GM20431 (cell line): ENCODE measurements at regions not wholly inside any gene's neighbourhood (a gene's known extent, or its start where the extent isn't known, plus 50 kb on each side); places are given as distances from the start of the nearest gene placed in this dataset.
"Not testable (repeated sequence)": the region's sequence is repeated elsewhere in the genome, so short reads cannot be mapped to it uniquely, and the experiment has no call there.

Experiments
- in situ Hi-C: fragments of 300-500 bp; cut with MseI, MboI; formaldehyde crosslinking; loops from one replicate; pipeline ENCODE4 v1.15.0; 2020; ENCODE audit warnings: low sequenced_read_pairs; ENCODE audit not compliant: unreplicated experiment

DNA sequence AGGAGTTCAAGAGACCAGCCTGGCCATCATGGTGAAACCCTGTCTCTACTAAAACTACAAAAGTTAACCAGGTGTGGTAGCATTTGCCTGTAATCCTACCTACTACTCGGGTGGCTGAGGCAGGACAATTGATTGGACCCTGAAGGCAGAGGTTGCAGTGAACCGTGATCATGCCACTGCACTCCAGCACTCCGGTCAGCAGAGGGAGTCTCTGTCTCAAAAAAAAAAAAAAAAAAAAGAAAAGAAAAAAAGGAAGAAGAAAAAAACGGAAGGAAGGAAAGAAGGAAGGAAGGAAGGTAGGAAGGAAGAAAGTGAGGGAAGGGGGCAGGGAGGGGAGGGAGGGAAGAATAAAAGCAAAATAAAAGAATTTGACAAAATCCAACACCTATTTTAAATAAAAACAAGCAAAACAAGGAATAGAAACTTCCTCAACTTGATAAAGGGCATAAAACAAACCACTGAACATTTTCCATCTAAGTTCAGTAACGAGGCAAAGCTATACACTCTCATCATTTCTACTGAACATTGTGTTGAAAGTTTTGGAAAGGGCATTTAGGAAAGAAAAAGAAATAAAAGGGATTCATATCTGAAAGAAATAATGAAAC, 411.6 kb upstream of the SLITRK5 start:
- in situ Hi-C loops = no loop called here

DNA sequence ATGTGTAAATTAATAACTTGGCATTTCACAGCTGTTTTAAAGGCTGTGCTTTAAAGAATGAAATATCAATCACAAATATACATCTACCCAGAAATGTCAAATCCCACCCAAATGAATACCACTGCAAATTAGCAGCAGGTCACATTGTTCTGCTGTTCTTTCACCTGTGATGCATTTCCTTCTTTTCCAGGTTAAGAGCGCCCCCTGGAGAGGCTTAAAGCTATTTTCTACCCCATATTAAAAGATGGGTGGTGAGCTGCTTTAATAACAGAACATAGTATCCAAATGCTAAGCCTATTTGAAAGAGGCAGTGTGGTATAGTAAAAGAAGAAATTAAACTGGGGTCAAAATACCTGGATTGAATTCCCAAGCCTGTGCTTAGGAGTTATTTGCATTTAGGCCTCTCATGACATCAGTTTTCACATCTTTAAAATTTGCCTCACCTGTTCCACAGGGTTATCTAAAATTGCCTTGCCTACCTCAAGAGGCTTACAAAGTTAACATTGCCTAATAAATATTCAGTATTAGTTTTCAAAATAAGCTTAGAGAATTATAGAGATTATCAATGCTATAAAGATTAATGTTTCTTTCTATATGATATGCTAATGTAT, 396.9 kb upstream of the SLITRK5 start:
- in situ Hi-C loops = no loop called here

DNA sequence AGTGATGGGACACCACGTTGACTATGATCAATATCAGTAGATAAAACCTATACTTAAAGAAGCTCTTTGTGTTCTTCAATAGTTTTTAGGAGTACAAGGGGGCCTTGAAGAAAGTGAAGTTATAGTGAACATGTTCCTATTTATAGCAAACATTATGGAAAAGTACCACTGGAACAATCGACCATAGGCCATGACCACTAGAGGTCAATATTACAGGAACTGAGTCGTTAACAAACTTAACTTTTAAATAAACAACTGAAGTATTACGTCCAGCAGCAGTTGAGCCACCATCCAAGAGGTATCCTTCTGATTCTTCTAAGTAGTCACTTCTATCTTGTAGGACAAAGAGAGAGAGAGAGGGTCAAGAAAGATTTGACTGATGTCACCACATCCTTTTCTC, 391.0 kb upstream of the SLITRK5 start:
- in situ Hi-C loops = no loop called here

DNA sequence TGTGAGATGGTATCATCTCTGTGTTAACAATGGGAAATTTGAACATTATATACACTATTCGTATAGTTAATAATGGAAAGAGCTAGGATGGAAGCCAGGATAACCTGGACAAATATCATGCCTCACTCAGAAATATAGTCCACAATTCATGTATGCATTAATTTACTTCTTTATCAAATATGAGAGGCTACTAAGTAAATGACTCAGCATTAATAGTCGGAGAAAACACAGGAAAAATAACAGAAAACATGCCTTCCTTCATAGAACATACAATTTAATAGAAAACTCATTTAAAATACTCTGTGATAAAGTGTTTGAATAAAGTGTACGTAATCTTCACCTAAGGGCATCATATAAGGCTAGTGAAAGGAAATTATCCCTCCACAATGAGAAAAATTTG, 383.4 kb upstream of the SLITRK5 start:
- in situ Hi-C loops = no loop called here

GRCh38 chr13:87295636-87296035, 375.5 kb upstream of the SLITRK5 start:
- in situ Hi-C loops = no loop called here

- in situ Hi-C loops = loop anchor here (25.0 kb wide), 1 partner anchor 90 kb away; no protein-coding TSS in a partner anchor
Measured at GRCh38 chr13:87302034-87302433, 369.1 kb upstream of the SLITRK5 start.

DNA sequence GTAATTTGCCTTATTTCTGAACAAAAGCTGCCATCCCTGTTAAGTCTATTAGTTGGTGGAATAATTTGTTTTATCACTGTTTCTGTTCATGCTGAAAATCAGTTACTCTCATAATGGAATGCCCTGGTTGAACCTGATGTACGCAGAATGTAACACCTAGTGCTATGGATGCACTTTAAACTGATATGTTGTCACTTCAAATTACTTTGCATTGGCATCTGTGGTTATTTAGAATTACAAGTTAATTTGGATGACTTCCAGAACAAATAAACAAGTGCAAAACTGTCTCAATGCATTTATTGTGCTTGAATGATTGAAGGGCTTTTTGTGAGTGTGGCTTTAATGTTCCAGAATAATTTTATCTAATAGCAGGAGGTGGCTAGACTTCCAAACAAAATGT, 368.2 kb upstream of the SLITRK5 start:
- in situ Hi-C loops = loop anchor here (25.0 kb wide), 1 partner anchor 91 kb away; no protein-coding TSS in a partner anchor

GRCh38 chr13:87311165-87311564, 360.0 kb upstream of the SLITRK5 start:
- in situ Hi-C loops = loop anchor here (25.0 kb wide), 1 partner anchor 99 kb away; no protein-coding TSS in a partner anchor

DNA sequence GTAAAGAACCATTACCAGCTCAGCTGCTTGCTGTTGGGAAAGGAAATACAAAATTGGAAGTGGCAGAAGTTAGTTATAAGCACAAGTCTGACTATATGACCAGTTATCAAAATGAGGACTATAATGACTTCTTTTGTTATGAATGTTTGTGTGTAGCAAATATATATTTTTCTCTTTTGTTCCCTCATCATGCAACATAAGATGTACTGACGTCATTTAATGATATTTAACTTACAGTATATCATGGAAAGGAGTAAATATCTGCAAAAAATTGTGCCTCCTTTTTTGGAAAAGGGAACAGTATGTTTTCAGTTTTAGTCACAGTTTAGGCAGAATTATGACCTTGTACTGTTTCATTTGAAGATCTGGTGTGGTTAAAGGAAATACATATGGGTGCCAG, 356.3 kb upstream of the SLITRK5 start:
- in situ Hi-C loops = loop anchor here (25.0 kb wide), 1 partner anchor 103 kb away; no protein-coding TSS in a partner anchor

DNA sequence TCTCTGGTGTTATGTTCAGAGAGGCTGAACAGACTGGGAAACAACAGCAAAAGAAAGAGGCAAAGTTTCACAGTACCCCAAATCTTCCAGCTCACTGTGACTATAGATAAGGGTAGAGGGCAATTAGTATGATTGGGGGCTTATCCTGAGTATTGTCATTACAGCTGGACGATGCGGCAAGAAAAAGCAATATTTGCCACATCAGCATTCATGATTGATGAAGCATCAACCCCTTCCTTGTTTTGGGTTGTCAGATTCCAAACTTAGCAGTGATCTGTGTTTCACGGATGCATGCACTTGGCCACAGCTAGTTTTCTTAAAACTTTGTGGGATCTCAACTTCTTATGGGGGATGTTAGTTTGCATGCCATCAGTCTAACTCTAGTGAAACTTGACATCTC, 348.8 kb upstream of the SLITRK5 start:
- in situ Hi-C loops = loop anchor here (25.0 kb wide), 1 partner anchor 110 kb away; no protein-coding TSS in a partner anchor

GRCh38 chr13:87324558-87324957, 346.6 kb upstream of the SLITRK5 start:
- in situ Hi-C loops = loop anchor here (25.0 kb wide), 1 partner anchor 112 kb away; no protein-coding TSS in a partner anchor

- in situ Hi-C loops = no loop called here
Measured at GRCh38 chr13:87331178-87331577, 340.0 kb upstream of the SLITRK5 start.

DNA sequence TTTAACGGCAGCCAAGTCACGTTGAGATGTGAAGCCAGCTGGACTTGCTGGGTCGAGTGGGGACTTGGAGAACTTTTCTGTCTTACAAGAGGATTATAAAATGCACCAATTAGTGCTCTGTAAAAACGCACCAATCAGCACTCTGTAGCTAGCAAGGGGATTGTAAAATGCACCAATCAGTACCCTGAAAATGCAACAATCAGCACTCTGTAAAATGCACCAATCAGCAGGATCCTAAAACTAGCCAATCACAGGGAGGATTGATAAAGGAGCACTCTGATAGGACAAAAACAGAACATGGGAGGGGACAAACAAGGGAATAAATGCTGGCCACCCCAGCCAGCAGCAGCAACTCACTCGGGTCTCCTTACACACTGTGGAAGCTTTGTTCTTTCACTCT, 337.6 kb upstream of the SLITRK5 start:
- in situ Hi-C loops = no loop called here

DNA sequence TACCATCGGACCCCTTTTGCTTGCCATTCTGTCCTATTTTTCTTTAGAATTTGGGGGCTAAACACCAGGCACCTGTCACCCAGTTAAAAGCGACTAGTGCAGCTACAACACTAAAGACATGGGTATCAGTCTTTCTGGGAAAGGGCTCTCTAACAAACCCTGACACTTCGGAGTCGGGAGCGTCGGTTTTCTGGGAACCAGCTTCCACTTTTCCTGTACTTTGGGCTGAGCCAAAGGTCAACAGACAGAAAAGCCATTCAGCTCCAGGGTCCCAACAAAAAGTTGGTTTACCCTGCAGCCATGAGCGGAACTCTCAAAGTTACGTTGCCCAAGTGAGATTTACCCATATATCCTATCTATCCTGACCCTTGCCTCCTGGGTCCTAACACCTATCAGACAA, 337.0 kb upstream of the SLITRK5 start:
- in situ Hi-C loops = no loop called here

DNA sequence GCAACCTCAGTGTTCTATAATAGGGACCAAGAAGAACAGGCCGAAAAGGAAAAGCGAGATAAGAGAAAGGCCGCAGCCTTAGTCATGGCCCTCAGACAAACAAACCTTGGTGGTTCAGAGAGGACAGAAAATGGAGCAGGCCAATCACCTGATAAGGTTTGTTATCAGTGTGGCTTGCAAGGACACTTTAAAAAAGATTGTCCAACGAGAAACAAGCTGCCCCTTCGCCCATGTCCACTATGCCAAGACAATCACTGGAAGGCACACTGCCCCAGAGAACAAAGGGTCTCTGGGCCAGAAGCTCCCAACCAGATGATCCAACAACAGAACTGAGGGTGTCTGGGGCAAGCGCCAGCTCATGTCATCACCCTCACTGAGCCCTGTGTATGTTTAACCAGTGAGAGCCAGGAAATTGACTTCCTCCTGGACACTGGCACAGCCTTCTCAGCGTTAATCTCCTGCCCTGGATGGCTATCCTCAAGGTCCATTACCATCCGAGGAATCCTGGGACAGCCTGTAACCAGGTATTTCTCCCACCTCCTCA, 334.8 kb upstream of the SLITRK5 start:
- in situ Hi-C loops = not testable (repeated sequence)

DNA sequence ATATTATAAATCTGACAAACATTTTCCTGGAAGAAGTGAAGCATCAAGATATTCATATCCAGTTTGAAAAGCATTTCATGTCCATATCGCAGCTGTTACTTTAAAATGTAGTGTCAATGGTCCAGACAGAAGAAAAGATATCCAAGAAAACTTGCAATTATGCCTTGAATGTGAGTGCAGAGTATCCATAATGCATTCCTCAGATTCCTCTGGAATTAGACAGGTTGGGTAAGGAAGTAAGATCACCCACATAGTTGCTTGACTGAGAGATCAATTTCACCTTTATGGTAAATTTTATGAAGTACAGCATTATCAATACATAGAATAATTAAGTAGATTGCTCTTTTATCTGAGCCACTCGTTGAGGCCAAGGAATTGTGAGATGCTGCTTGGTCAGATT, 327.0 kb upstream of the SLITRK5 start:
- in situ Hi-C loops = no loop called here

GRCh38 chr13:87355451-87355850, 315.7 kb upstream of the SLITRK5 start:
- in situ Hi-C loops = no loop called here

DNA sequence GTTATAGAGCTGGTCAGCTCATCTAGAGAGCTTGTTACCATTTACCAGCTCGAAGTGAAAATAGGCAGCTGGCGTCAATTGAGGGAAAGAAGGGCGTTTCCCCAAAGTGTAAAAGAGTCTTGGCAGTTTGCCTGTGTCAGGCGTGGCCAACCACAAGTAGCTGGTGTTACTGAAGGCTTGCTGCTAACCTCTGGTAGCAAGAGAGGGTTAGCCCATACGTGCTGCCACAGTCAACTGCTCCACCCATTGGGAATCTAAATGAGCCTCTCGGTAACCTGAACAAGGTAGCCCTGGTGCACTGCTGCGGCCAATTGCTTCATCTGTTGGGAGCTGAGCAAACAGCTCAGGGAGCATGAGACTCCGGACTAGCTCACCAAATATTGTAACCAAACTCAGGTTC, 314.9 kb upstream of the SLITRK5 start:
- in situ Hi-C loops = no loop called here

DNA sequence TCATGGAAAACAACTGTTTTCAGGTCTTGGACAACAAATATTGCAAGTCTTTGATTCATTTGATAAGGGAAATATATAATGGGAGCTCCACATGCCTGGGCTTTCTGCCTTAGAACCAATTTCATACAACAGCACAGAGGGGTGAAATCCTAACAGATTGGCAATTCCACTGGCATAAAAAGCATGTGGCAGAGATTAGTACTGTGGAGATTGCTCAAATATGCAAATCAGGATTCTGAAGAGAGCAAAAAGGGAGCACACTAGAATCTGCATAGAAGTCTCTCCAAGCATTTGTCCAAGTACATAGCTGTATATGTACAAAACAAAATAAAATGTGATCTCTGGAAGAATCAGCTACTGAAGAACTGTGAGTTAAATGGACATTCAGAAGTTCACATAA, 312.9 kb upstream of the SLITRK5 start:
- in situ Hi-C loops = no loop called here

GRCh38 chr13:87361216-87361615, 310.0 kb upstream of the SLITRK5 start:
- in situ Hi-C loops = no loop called here

GRCh38 chr13:87368639-87369038, 302.5 kb upstream of the SLITRK5 start:
- in situ Hi-C loops = no loop called here

DNA sequence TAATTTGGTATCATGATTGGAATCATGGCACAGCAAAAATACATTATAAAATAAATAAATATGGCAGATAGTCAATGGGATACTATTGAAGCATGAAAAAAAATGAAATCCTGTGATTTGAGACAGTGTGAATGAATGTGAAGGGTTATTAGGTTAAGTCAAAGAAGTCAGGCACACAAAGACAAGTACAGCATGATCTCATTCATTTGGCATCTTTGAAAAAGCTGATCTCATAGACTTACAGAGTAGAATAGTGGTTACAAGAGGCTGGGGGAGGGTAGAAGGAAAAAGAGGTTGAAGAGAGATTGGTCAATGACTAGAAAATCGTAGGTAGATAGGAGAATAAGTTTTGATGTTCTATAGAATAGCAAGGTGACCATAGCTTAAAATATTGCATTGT, 295.1 kb upstream of the SLITRK5 start:
- in situ Hi-C loops = no loop called here
